ENCODE measurements at regions not wholly inside any gene's neighbourhood (a gene's known extent, or its start where the extent isn't known, plus 50 kb on each side); places are given as distances from the start of the nearest gene placed in this dataset.

- WGBS, 3 donors, result 79 to 87% (median 83%) methylated on average over 2 of the region's 2 CpGs
- Histone ChIP-seq H3K27ac (no peak overlapping the region), H3K36me3 (no peaks in the 10 kb centered on the region), H3K4me3 (no peak overlapping the region), H3K9me3 (no peaks in the 10 kb centered on the region), H3K4me1 (ENCODE audit: insufficient read depth) (no peaks in the 10 kb centered on the region), H3K27me3 (no peaks in the 10 kb centered on the region)
- intact Hi-C loops (cut with DNase I), result no loop called here
- DNase-seq, result no peak
- TF ChIP-seq POLR2A (IDR thresholded peaks at IDR 0.05) (no peak), EP300 (IDR thresholded peaks at IDR 0.05) (no peak)
- TF ChIP-seq, protein P1, sequence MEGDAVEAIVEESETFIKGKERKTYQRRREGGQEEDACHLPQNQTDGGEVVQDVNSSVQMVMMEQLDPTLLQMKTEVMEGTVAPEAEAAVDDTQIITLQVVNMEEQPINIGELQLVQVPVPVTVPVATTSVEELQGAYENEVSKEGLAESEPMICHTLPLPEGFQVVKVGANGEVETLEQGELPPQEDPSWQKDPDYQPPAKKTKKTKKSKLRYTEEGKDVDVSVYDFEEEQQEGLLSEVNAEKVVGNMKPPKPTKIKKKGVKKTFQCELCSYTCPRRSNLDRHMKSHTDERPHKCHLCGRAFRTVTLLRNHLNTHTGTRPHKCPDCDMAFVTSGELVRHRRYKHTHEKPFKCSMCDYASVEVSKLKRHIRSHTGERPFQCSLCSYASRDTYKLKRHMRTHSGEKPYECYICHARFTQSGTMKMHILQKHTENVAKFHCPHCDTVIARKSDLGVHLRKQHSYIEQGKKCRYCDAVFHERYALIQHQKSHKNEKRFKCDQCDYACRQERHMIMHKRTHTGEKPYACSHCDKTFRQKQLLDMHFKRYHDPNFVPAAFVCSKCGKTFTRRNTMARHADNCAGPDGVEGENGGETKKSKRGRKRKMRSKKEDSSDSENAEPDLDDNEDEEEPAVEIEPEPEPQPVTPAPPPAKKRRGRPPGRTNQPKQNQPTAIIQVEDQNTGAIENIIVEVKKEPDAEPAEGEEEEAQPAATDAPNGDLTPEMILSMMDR (IDR thresholded peaks at IDR 0.05), result no peak
Measured at GRCh38 chr7:52085610-52086009, 769.0 kb upstream of the COBL start.

DNA sequence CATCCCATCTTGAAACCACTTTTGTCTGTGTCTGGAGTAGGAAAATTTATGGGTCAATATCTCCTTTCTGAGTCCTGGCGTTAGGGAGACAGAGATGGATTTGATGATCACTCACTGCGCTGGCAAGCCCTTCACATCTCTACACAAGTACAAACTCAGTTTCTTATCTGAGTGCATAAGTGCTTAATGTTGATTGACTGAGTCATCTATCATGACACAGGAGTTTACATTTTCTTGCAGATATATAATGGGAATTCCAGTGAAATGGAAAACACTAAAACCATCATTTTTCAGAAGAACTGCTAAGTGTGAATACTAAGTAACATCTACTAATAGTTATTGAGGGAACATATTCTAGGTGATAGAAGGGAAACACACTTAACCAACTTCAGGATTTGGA is 763.9 kb upstream of the COBL start:
- H3K9me3 ChIP-seq, result no peaks in the 10 kb centered on the region
- H3K4me3 ChIP-seq, result no peak overlapping the region
- intact Hi-C loops (cut with DNase I), result no loop called here
- TF ChIP-seq POLR2A (IDR thresholded peaks at IDR 0.05) (no peak), EP300 (IDR thresholded peaks at IDR 0.05) (no peak)
- TF ChIP-seq, protein P1 (IDR thresholded peaks at IDR 0.05), result no peak
- H3K27me3 ChIP-seq, result no peaks in the 10 kb centered on the region
- H3K36me3 ChIP-seq, result no peaks in the 10 kb centered on the region
- no peak for DNase-seq
- no peaks in the 10 kb centered on the region for H3K4me1 ChIP-seq (ENCODE audit: insufficient read depth)
- 37 to 59% (median 46%) methylated on average over 2 of the region's 2 CpGs for WGBS, 3 donors
- no peak overlapping the region for H3K27ac ChIP-seq

DNA sequence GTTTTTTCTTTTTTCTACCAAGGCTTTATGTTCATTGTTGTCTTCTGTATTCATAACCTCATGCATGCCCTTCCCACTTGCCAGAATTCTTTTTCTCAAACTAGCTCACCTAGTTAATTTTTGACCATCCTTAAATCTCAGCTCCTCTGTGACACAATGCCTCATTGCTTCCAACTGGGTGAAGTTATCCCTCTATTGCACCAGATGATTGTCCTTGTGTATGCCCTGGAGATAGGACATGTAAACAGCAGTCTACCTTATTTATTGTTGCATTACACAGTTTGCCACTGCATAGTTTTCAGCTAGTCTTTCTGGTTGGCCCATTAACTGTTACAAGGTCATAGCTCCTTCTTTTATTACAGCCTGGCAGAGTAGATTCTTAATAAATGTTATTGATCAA is 763.1 kb upstream of the COBL start:
- DNase-seq, result no peak
- Histone ChIP-seq H3K36me3 (no peaks in the 10 kb centered on the region), H3K27ac (no peak overlapping the region), H3K27me3 (no peaks in the 10 kb centered on the region), H3K9me3 (no peaks in the 10 kb centered on the region), H3K4me1 (ENCODE audit: insufficient read depth) (no peaks in the 10 kb centered on the region), H3K4me3 (no peak overlapping the region)
- TF ChIP-seq POLR2A (IDR thresholded peaks at IDR 0.05) (no peak), EP300 (IDR thresholded peaks at IDR 0.05) (no peak)
- TF ChIP-seq, protein P1 (IDR thresholded peaks at IDR 0.05), result no peak
- intact Hi-C loops (cut with DNase I), result no loop called here

- H3K4me3 ChIP-seq, result no peak overlapping the region
- no peak overlapping the region for H3K27ac ChIP-seq
- no peaks in the 10 kb centered on the region for H3K4me1 ChIP-seq (ENCODE audit: insufficient read depth)
- no peaks in the 10 kb centered on the region for H3K27me3 ChIP-seq
- no peak for TF ChIP-seq POLR2A (IDR thresholded peaks at IDR 0.05)
- no peak for TF ChIP-seq EP300 (IDR thresholded peaks at IDR 0.05)
- TF ChIP-seq, protein P1 (IDR thresholded peaks at IDR 0.05), result no peak
- no peaks in the 10 kb centered on the region for H3K36me3 ChIP-seq
- H3K9me3 ChIP-seq, result no peaks in the 10 kb centered on the region
- no peak for DNase-seq
- 81 to 91% (median 83%) methylated on average over 2 of the region's 2 CpGs for WGBS, 3 donors
- intact Hi-C loops (cut with DNase I), result no loop called here
Measured at GRCh38 chr7:52077571-52077970, 761.0 kb upstream of the COBL start.

DNA sequence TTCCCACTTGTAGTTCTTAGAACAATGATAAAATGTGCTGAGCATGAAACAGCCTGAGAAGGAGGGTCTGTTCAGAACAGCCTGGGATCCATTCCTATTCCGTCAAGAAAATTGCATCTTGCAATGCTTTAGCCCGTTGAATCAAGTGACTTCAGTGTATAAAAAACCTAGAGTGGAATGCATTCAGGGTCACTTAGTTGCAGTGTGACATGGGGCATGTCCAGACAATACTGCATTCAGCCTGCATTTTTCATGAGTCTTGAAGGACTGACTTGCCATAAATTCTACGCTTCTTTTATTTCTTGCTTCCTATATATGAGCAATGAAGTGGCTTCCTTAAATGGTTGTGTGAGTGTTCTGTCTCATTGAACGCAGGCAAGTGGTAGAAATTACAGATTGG is 758.3 kb upstream of the COBL start:
- no peak overlapping the region for H3K27ac ChIP-seq
- TF ChIP-seq POLR2A (IDR thresholded peaks at IDR 0.05) (no peak), EP300 (IDR thresholded peaks at IDR 0.05) (no peak)
- H3K4me3 ChIP-seq, result no peak overlapping the region
- no peak for DNase-seq
- H3K4me1 ChIP-seq (ENCODE audit: insufficient read depth), result no peaks in the 10 kb centered on the region
- no peaks in the 10 kb centered on the region for H3K36me3 ChIP-seq
- intact Hi-C loops (cut with DNase I), result no loop called here
- H3K27me3 ChIP-seq, result no peaks in the 10 kb centered on the region
- WGBS, 3 donors, result 79 to 83% (median 81%) methylated on average over 4 of the region's 4 CpGs
- no peaks in the 10 kb centered on the region for H3K9me3 ChIP-seq
